ENCODE measurements at regions not wholly inside any gene's neighbourhood (a gene's known extent, or its start where the extent isn't known, plus 50 kb on each side); places are given as distances from the start of the nearest gene placed in this dataset.

- no peak overlapping the region for H3K4me3 ChIP-seq (ENCODE audit: insufficient read depth, low read length, poor library complexity, severe bottlenecking)
- no peak overlapping the region for H2AFZ ChIP-seq (ENCODE audit: low read depth, low read length, severe bottlenecking)
- H3K9ac ChIP-seq (ENCODE audit: low read length): no peak overlapping the region
- no peaks in the 10 kb centered on the region for H3K9me2 ChIP-seq (replicated peaks; ENCODE audit: insufficient read depth, low read length)
- no peak overlapping the region for H3K4me2 ChIP-seq (ENCODE audit: low read depth, low read length, poor library complexity, severe bottlenecking)
- no peaks in the 10 kb centered on the region for H3K9me3 ChIP-seq (ENCODE audit: insufficient read depth, low read length)
- TF ChIP-seq EZH2phosphoT487 (conservative IDR thresholded peaks at IDR 0.05; ENCODE audit: low read length) (no peak), CTCF (IDR thresholded peaks at IDR 0.05; ENCODE audit: insufficient read depth, low read length, poor library complexity, severe bottlenecking) (no peak)
- no peaks in the 10 kb centered on the region for H4K20me1 ChIP-seq (ENCODE audit: low read depth, low read length)
- no peaks in the 10 kb centered on the region for H3K79me2 ChIP-seq (ENCODE audit: insufficient read depth, low read length)
- no peaks in the 10 kb centered on the region for H3K27me3 ChIP-seq (ENCODE audit: low read length)
- no peaks in the 10 kb centered on the region for H3F3A ChIP-seq (ENCODE audit: insufficient read depth)
- H3K36me3 ChIP-seq (ENCODE audit: low read length): no peaks in the 10 kb centered on the region
- H3K27ac ChIP-seq (ENCODE audit: low read depth, low read length): no peak overlapping the region
Measured at GRCh38 chr2:76280686-76281085, 570.0 kb upstream of the GCFC2 start.

GRCh38 chr2:76279142-76279541 is 568.4 kb upstream of the GCFC2 start:
- Histone ChIP-seq H3K9me3 (ENCODE audit: insufficient read depth, low read length) (no peaks in the 10 kb centered on the region), H3K9ac (ENCODE audit: low read length) (no peak overlapping the region), H3K4me2 (ENCODE audit: low read depth, low read length, poor library complexity, severe bottlenecking) (no peak overlapping the region), H3K79me2 (ENCODE audit: insufficient read depth, low read length) (no peaks in the 10 kb centered on the region), H2AFZ (ENCODE audit: low read depth, low read length, severe bottlenecking) (no peak overlapping the region), H3K27ac (ENCODE audit: low read depth, low read length) (no peak overlapping the region), H3K36me3 (ENCODE audit: low read length) (no peaks in the 10 kb centered on the region), H3K9me2 (replicated peaks; ENCODE audit: insufficient read depth, low read length) (no peaks in the 10 kb centered on the region), H3F3A (ENCODE audit: insufficient read depth) (no peaks in the 10 kb centered on the region), H3K4me3 (ENCODE audit: insufficient read depth, low read length, poor library complexity, severe bottlenecking) (no peak overlapping the region), H4K20me1 (ENCODE audit: low read depth, low read length) (no peaks in the 10 kb centered on the region), H3K27me3 (ENCODE audit: low read length) (no peaks in the 10 kb centered on the region)
- TF ChIP-seq EZH2phosphoT487 (conservative IDR thresholded peaks at IDR 0.05; ENCODE audit: low read length): no peak
- TF ChIP-seq CTCF (IDR thresholded peaks at IDR 0.05; ENCODE audit: insufficient read depth, low read length, poor library complexity, severe bottlenecking): no peak

GRCh38 chr2:76275788-76276187 is 565.1 kb upstream of the GCFC2 start:
- H3K9me3 ChIP-seq (ENCODE audit: insufficient read depth, low read length): no peaks in the 10 kb centered on the region
- no peaks in the 10 kb centered on the region for H3K9me2 ChIP-seq (replicated peaks; ENCODE audit: insufficient read depth, low read length)
- no peak for TF ChIP-seq CTCF (IDR thresholded peaks at IDR 0.05; ENCODE audit: insufficient read depth, low read length, poor library complexity, severe bottlenecking)
- no peak for TF ChIP-seq EZH2phosphoT487 (conservative IDR thresholded peaks at IDR 0.05; ENCODE audit: low read length)
- no peak overlapping the region for H3K4me3 ChIP-seq (ENCODE audit: insufficient read depth, low read length, poor library complexity, severe bottlenecking)
- no peaks in the 10 kb centered on the region for H3K27me3 ChIP-seq (ENCODE audit: low read length)
- H2AFZ ChIP-seq (ENCODE audit: low read depth, low read length, severe bottlenecking): no peak overlapping the region
- H4K20me1 ChIP-seq (ENCODE audit: low read depth, low read length): no peaks in the 10 kb centered on the region
- no peaks in the 10 kb centered on the region for H3K79me2 ChIP-seq (ENCODE audit: insufficient read depth, low read length)
- H3K4me2 ChIP-seq (ENCODE audit: low read depth, low read length, poor library complexity, severe bottlenecking): no peak overlapping the region
- H3K36me3 ChIP-seq (ENCODE audit: low read length): no peaks in the 10 kb centered on the region
- no peak overlapping the region for H3K9ac ChIP-seq (ENCODE audit: low read length)
- no peaks in the 10 kb centered on the region for H3F3A ChIP-seq (ENCODE audit: insufficient read depth)
- no peak overlapping the region for H3K27ac ChIP-seq (ENCODE audit: low read depth, low read length)

GRCh38 chr2:76274676-76275075 is 564.0 kb upstream of the GCFC2 start:
- Histone ChIP-seq H4K20me1 (ENCODE audit: low read depth, low read length) (no peaks in the 10 kb centered on the region), H3K9me3 (ENCODE audit: insufficient read depth, low read length) (no peaks in the 10 kb centered on the region), H3K27me3 (ENCODE audit: low read length) (no peaks in the 10 kb centered on the region), H3K27ac (ENCODE audit: low read depth, low read length) (no peak overlapping the region), H3K36me3 (ENCODE audit: low read length) (no peaks in the 10 kb centered on the region), H3F3A (ENCODE audit: insufficient read depth) (no peaks in the 10 kb centered on the region), H3K4me2 (ENCODE audit: low read depth, low read length, poor library complexity, severe bottlenecking) (no peak overlapping the region), H3K4me3 (ENCODE audit: insufficient read depth, low read length, poor library complexity, severe bottlenecking) (no peak overlapping the region), H3K79me2 (ENCODE audit: insufficient read depth, low read length) (no peaks in the 10 kb centered on the region), H3K9ac (ENCODE audit: low read length) (no peak overlapping the region), H3K9me2 (replicated peaks; ENCODE audit: insufficient read depth, low read length) (no peaks in the 10 kb centered on the region), H2AFZ (ENCODE audit: low read depth, low read length, severe bottlenecking) (no peak overlapping the region)
- TF ChIP-seq CTCF (IDR thresholded peaks at IDR 0.05; ENCODE audit: insufficient read depth, low read length, poor library complexity, severe bottlenecking): no peak
- TF ChIP-seq EZH2phosphoT487 (conservative IDR thresholded peaks at IDR 0.05; ENCODE audit: low read length): no peak
